MCF 10A (cell line): ENCODE measurements at regions not wholly inside any gene's neighbourhood (a gene's known extent, or its start where the extent isn't known, plus 50 kb on each side); places are given as distances from the start of the nearest gene placed in this dataset.
A peak's percentile ranks its signal among the peaks of the same experiment; 100 is the strongest.

ENCODE experiments used
- BruUV-seq: library from RNA; stranded (reverse); fragments of 400-500 nt; replicated peaks from 2 replicates; lab custom pipeline; 2021; lab: Mats Ljungman, UMichigan
- CTCF ChIA-PET: fragments of 300-600 bp; sonication (Branson Sonifier 250); formaldehyde crosslinking; extraction: SDS; loops from one replicate; lab custom pipeline; 2021; ENCODE audit warnings: antibody characterized with exemption, inconsistent platforms; lab: Yijun Ruan, JAX
- POLR2A ChIA-PET: fragments of 300-600, 350-650 bp; sonication (Branson Sonifier 250); formaldehyde crosslinking; extraction: SDS; loops from one replicate; lab custom pipeline; 2020; ENCODE audit warnings: antibody characterized with exemption, inconsistent platforms; lab: Yijun Ruan, JAX
- DNase-seq: peaks from one replicate; pipeline ENCODE4 v3.0.0-alpha.2; 2018; ENCODE audit not compliant: unreplicated experiment
- H3K27ac Mint-ChIP-seq: one replicate; pipeline ENCODE4 v1.8.0; 2022; ENCODE audit warnings: mild to moderate bottlenecking, low read depth, mixed read lengths; ENCODE audit not compliant: unreplicated experiment
- H3K27me3 Mint-ChIP-seq: one replicate; pipeline ENCODE4 v1.8.0; 2022; ENCODE audit warnings: mixed read lengths; ENCODE audit not compliant: insufficient read depth, unreplicated experiment
- H3K36me3 Mint-ChIP-seq: one replicate; pipeline ENCODE4 v1.8.0; 2022; ENCODE audit warnings: mild to moderate bottlenecking, moderate library complexity, mixed read lengths; ENCODE audit not compliant: insufficient read depth, unreplicated experiment
- H3K4me1 Mint-ChIP-seq: one replicate; pipeline ENCODE4 v1.8.0; 2022; ENCODE audit warnings: mixed read lengths; ENCODE audit not compliant: insufficient read depth, unreplicated experiment
- H3K4me3 Mint-ChIP-seq: one replicate; pipeline ENCODE4 v1.8.0; 2022; ENCODE audit warnings: mild to moderate bottlenecking, moderate library complexity, mixed read lengths; ENCODE audit not compliant: unreplicated experiment
- H3K9me3 Mint-ChIP-seq: one replicate; pipeline ENCODE4 v1.8.0; 2022; ENCODE audit warnings: mixed read lengths; ENCODE audit not compliant: unreplicated experiment
- intact Hi-C: fragments of 100-400 bp; cut with micrococcal nuclease; formaldehyde crosslinking; loops from 2 replicates; pipeline ENCODE4 v1.14.1; 2022
- TF ChIP-seq, protein P1 (sequence below): fragments of 200-600 bp; IDR thresholded peaks from one replicate; pipeline ENCODE4 v1.8.0; 2022; ENCODE audit warnings: antibody characterized with exemption, mild to moderate bottlenecking; ENCODE audit not compliant: unreplicated experiment

DNA sequence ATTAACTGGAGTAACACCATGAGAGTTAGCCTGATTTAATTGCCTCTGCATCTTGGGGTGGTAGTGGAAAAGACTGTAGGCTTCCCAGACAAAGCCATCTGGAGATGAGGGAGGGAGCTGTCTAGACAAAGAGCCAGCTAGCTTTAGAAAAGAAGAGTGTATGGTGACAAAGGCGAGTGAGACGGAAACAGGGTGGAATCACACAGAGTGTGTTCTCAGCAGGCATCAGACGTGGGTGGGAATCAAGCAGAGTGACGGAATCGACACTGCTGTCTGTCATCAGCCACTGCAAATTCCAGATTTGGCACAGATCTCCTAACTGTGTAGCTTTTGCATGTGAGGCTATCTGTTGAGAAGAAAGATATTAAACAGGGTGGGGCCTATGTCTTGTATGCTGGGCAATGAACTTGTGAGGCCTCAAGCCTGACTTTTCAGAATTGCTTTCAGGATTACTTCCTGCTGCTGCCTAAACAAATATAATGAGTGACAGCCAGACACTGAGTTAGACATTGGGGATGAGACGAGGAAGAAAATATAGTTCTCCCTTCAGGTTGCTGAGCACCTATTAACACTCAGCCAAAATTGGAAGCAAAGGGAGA lies 236.5 kb upstream of the GRIP1 start:
- H3K9me3 Mint-ChIP-seq = no peaks in the 10 kb centered on the region
- peaks cover 10% of the 10 kb centered on the region for H3K4me1 Mint-ChIP-seq
- intact Hi-C loops = no loop called here
- ChIA-PET POLR2A (interaction anchor here (1.4 kb wide), 1 partner anchor 353 kb away, joined by 3 read pairs; the partner anchor contains the start of gene CAND1), CTCF (interaction anchor here (0.6 kb wide), 1 partner anchor 110 kb away, joined by 4 read pairs; no protein-coding TSS in a partner anchor)
- no peaks in the 10 kb centered on the region for H3K27me3 Mint-ChIP-seq
- H3K4me3 Mint-ChIP-seq = peak overlapping the region; percentile 10
- DNase-seq = no peak
- no TSS peak for BruUV-seq
- H3K27ac Mint-ChIP-seq = peak overlapping the region; percentile 39
- no peaks in the 10 kb centered on the region for H3K36me3 Mint-ChIP-seq
- TF ChIP-seq, protein P1, sequence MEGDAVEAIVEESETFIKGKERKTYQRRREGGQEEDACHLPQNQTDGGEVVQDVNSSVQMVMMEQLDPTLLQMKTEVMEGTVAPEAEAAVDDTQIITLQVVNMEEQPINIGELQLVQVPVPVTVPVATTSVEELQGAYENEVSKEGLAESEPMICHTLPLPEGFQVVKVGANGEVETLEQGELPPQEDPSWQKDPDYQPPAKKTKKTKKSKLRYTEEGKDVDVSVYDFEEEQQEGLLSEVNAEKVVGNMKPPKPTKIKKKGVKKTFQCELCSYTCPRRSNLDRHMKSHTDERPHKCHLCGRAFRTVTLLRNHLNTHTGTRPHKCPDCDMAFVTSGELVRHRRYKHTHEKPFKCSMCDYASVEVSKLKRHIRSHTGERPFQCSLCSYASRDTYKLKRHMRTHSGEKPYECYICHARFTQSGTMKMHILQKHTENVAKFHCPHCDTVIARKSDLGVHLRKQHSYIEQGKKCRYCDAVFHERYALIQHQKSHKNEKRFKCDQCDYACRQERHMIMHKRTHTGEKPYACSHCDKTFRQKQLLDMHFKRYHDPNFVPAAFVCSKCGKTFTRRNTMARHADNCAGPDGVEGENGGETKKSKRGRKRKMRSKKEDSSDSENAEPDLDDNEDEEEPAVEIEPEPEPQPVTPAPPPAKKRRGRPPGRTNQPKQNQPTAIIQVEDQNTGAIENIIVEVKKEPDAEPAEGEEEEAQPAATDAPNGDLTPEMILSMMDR = no peak

DNA sequence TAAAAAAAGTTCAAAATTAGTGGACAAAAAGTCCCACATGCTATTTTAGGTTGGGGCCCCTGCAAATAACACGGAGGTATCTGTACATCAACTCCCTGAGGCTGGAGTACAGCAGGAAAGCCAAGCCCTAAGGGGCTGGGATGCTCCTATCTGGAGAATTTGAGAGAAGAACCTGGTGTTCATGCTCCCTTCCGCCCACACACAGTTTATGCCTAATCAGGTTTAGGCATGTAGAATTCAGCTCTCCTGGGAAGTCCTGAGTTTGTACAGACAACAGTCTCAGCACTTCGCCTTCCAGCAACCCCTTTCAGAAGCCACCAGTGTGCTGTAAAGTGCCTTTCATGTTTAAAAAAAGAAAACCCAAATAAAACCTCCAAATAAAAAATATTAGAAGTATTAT lies 237.3 kb upstream of the GRIP1 start:
- ChIA-PET CTCF (no interaction called here), POLR2A (interaction anchor here (0.8 kb wide), 1 partner anchor 60 kb away, joined by 3 read pairs; no protein-coding TSS in a partner anchor)
- Mint-ChIP-seq H3K9me3 (no peaks in the 10 kb centered on the region), H3K27me3 (no peaks in the 10 kb centered on the region), H3K4me3 (no peak overlapping the region), H3K27ac (no peak overlapping the region), H3K4me1 (peaks cover 10% of the 10 kb centered on the region), H3K36me3 (no peaks in the 10 kb centered on the region)
- intact Hi-C loops = no loop called here
- TF ChIP-seq, protein P1 = no peak
- peak; percentile 65 for DNase-seq
- no TSS peak for BruUV-seq

DNA sequence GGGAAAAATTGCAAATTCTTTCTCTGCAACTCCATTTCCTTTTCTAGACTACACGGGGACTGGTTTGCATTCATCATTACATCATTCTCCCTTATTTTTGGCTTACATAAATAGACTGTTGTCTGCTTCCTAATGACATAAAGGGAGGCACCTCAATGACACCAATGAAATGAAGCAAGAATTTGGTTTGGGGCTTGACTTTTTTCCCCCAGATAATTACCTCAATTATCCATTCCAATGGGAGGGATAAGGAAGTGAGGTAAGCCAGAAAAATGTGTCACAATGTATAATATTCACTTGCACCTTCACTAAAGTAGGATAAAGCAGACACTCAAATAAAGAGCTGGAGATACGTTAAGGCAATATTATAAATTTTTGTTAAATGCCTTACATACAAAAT lies 240.6 kb upstream of the GRIP1 start:
- Mint-ChIP-seq H3K9me3 (no peaks in the 10 kb centered on the region), H3K27ac (no peak overlapping the region), H3K36me3 (no peaks in the 10 kb centered on the region), H3K4me1 (peaks cover 10% of the 10 kb centered on the region), H3K4me3 (no peak overlapping the region), H3K27me3 (no peaks in the 10 kb centered on the region)
- POLR2A ChIA-PET = no interaction called here
- CTCF ChIA-PET = interaction anchor here (0.7 kb wide), 1 partner anchor 106 kb away, joined by 4 read pairs; no protein-coding TSS in a partner anchor
- no TSS peak for BruUV-seq
- TF ChIP-seq, protein P1 = no peak
- intact Hi-C loops = no loop called here
- no peak for DNase-seq

DNA sequence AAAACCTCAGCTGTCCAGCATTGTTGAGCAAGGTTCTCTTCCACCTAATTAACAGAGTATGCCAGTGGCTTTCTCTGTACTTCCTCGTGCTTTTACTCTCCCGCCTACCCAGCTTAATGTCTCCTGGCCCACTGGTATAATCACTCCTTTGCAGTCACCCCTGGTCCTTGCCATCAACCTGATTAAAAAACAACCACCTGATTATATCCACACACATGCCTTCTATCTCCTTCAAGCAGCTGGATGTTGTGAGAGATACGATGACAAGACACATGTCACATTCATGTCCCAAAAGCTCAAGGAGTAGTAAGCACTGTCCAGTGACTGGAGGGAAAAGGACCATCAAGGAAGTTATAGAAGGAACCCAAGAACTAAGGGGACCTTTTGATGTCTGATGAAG lies 241.3 kb upstream of the GRIP1 start:
- TF ChIP-seq, protein P1 = no peak
- ChIA-PET POLR2A (no interaction called here), CTCF (interaction anchor here (0.7 kb wide), 1 partner anchor 105 kb away, joined by 4 read pairs; no protein-coding TSS in a partner anchor)

More for the DNA sequence above, 241.3 kb upstream of the GRIP1 start:
- Mint-ChIP-seq H3K4me3 (no peak overlapping the region), H3K27me3 (no peaks in the 10 kb centered on the region), H3K4me1 (peaks cover 7% of the 10 kb centered on the region), H3K36me3 (no peaks in the 10 kb centered on the region), H3K9me3 (no peaks in the 10 kb centered on the region), H3K27ac (no peak overlapping the region)
- DNase-seq = no peak
- BruUV-seq = no TSS peak
- intact Hi-C loops = no loop called here
